Testis (tissue), 2 donors: ENCODE measurements at regions not wholly inside any gene's neighbourhood (a gene's known extent, or its start where the extent isn't known, plus 50 kb on each side); places are given as distances from the start of the nearest gene placed in this dataset.
A peak's percentile ranks its signal among the peaks of the same experiment; 100 is the strongest.

ENCODE experiments used
- DNase-seq: peaks from one replicate; pipeline ENCODE4 v3.0.0-alpha.2; 2019
- H3K27ac ChIP-seq, 2 donors: fragments of 200-600 bp; sonication (generic); one replicate each; pipeline ENCODE4 v1.5.1; 2019
- H3K27me3 ChIP-seq: fragments of 200-600 bp; sonication (generic); one replicate; pipeline ENCODE4 v1.5.1; 2019
- H3K36me3 ChIP-seq: fragments of 200-600 bp; sonication (generic); one replicate; pipeline ENCODE4 v1.5.1; 2017; ENCODE audit warnings: low read depth; ENCODE audit errors: missing control alignments
- H3K4me1 ChIP-seq: fragments of 200-600 bp; sonication (generic); one replicate; pipeline ENCODE4 v1.5.1; 2019
- H3K4me3 ChIP-seq, 2 donors: fragments of 200-600 bp; sonication (generic); one replicate each; pipeline ENCODE4 v1.5.1; 2017 to 2019
- H3K9me3 ChIP-seq: fragments of 200-600 bp; sonication (generic); one replicate; pipeline ENCODE4 v1.5.1; 2017
- CTCF ChIP-seq, 3 experiments: fragments of 450-650 bp in 2 of 3; fragments of 200-600 bp in 1 of 3; sonication (generic) in 1 of 3; IDR thresholded peaks; one replicate each; pipeline ENCODE4 v1.5.1; 2016 to 2019; ENCODE audit warnings: antibody characterized with exemption in 3 of 3, mild to moderate bottlenecking in 2 of 3, moderate library complexity in 1 of 3
- POLR2A ChIP-seq: fragments of 450-650 bp; IDR thresholded peaks from one replicate; pipeline ENCODE4 v1.6.1; 2017; ENCODE audit warnings: antibody characterized with exemption, mild to moderate bottlenecking, moderate library complexity
- WGBS, 2 donors: methylation state at CpG; one replicate each; pipeline ENCODE4 v1.1.5; 2018; 5-methylcytosine and 5-hydroxymethylcytosine counted together
- intact Hi-C: fragments of 100-400 bp; cut with DNase I; formaldehyde crosslinking; loops from one replicate; pipeline ENCODE4 v1.15.1; 2023; ENCODE audit warnings: low total_unique reads

- DNase-seq: no peak
- H3K4me1 ChIP-seq: peaks cover 29% of the 10 kb centered on the region
- 46% methylated on average over 2 of the region's 2 CpGs for WGBS, 2 donors
- intact Hi-C loops: no loop called here
- H3K27me3 ChIP-seq: no peaks in the 10 kb centered on the region
- no peak overlapping the region for H3K4me3 ChIP-seq
- H3K36me3 ChIP-seq: no peaks in the 10 kb centered on the region
- H3K9me3 ChIP-seq: no peaks in the 10 kb centered on the region
- TF ChIP-seq POLR2A (no peak), CTCF (IDR thresholded peaks at IDR 0.05) (no peak)
- peak overlapping the region in 1 of 2 donors; percentile 65 for H3K27ac ChIP-seq
These were observed 210.4 kb upstream of the KRR1 start for GRCh38 chr12:75721796-75722195.

GRCh38 chr12:75720812-75721641 is 209.6 kb upstream of the KRR1 start:
- Histone ChIP-seq H3K9me3 (no peaks in the 10 kb centered on the region), H3K27ac (no peak overlapping the region), H3K36me3 (no peaks in the 10 kb centered on the region), H3K27me3 (no peaks in the 10 kb centered on the region), H3K4me1 (peaks cover 29% of the 10 kb centered on the region), H3K4me3 (no peak overlapping the region)
- TF ChIP-seq POLR2A (no peak), CTCF (IDR thresholded peaks at IDR 0.05) (no peak)
- no peak for DNase-seq
- WGBS, 2 donors: 39 to 49% methylated on average over 6 of the region's 6 CpGs
- intact Hi-C loops: no loop called here

GRCh38 chr12:75717902-75718301 is 206.5 kb upstream of the KRR1 start:
- Histone ChIP-seq H3K4me3 (no peak overlapping the region), H3K4me1 (peaks cover 21% of the 10 kb centered on the region), H3K27ac (no peak overlapping the region), H3K9me3 (no peaks in the 10 kb centered on the region), H3K36me3 (no peaks in the 10 kb centered on the region), H3K27me3 (no peaks in the 10 kb centered on the region)
- intact Hi-C loops: no loop called here
- DNase-seq: no peak
- TF ChIP-seq CTCF (IDR thresholded peaks at IDR 0.05) (no peak), POLR2A (no peak)

GRCh38 chr12:75716291-75717025 is 205.0 kb upstream of the KRR1 start:
- Histone ChIP-seq H3K4me1 (peaks cover 7% of the 10 kb centered on the region), H3K27ac (no peak overlapping the region), H3K27me3 (no peaks in the 10 kb centered on the region), H3K4me3 (no peak overlapping the region), H3K9me3 (no peaks in the 10 kb centered on the region), H3K36me3 (no peaks in the 10 kb centered on the region)
- DNase-seq: no peak
- 85 to 86% methylated on average over 5 of the region's 5 CpGs for WGBS, 2 donors
- intact Hi-C loops: no loop called here
- TF ChIP-seq CTCF (IDR thresholded peaks at IDR 0.05): no peak
- no peak for TF ChIP-seq POLR2A
